A673 (cell line): ENCODE measurements at regions not wholly inside any gene's neighbourhood (a gene's known extent, or its start where the extent isn't known, plus 50 kb on each side); places are given as distances from the start of the nearest gene placed in this dataset.

Experiments
- BruUV-seq: library from RNA; stranded (reverse); fragments of 400-500 nt; replicated peaks from 2 replicates; lab custom pipeline; 2021; lab: Mats Ljungman, UMichigan
- CTCF ChIA-PET: fragments of 300-600 bp; sonication (Branson Sonifier 250); formaldehyde crosslinking; loops from one replicate; lab custom pipeline; 2022; ENCODE audit warnings: antibody characterized with exemption; lab: Charles Lee
- POLR2A ChIA-PET: fragments of 300-600 bp; sonication (Branson Sonifier 250); formaldehyde crosslinking; loops from one replicate; lab custom pipeline; 2022; ENCODE audit warnings: antibody characterized with exemption; ENCODE audit not compliant: low non-redundant PET; lab: Charles Lee
- DNase-seq: peaks from one replicate; pipeline ENCODE4 v3.0.0-alpha.2; 2015; ENCODE audit warnings: low spot score
- H3K27ac ChIP-seq: fragments of 200-600 bp; sonication (generic); 2 replicates; pipeline ENCODE4 v1.5.1; 2016; ENCODE audit warnings: mixed run types, low read depth, mild to moderate bottlenecking, mixed read lengths, antibody characterized with exemption, low read length; ENCODE audit not compliant: poor library complexity, severe bottlenecking
- H3K27me3 ChIP-seq: fragments of 200-600 bp; sonication (generic); replicated peaks from 2 replicates; pipeline ENCODE4 v1.6.1; 2017; ENCODE audit warnings: mixed run types, low read depth, mild to moderate bottlenecking, mixed read lengths, antibody characterized with exemption, low read length; ENCODE audit not compliant: insufficient read depth, poor library complexity
- H3K36me3 ChIP-seq: fragments of 200-600 bp; sonication (generic); 2 replicates; pipeline ENCODE4 v1.6.1; 2016; ENCODE audit warnings: mixed run types, mild to moderate bottlenecking, mixed read lengths, antibody characterized with exemption, low read length; ENCODE audit not compliant: insufficient read depth, poor library complexity, severe bottlenecking
- H3K4me1 ChIP-seq: fragments of 200-600 bp; sonication (generic); 2 replicates; pipeline ENCODE4 v1.6.1; 2017; ENCODE audit warnings: mixed run types, mild to moderate bottlenecking, mixed read lengths, antibody characterized with exemption, low read length; ENCODE audit not compliant: insufficient read depth, poor library complexity, severe bottlenecking
- H3K4me3 ChIP-seq: fragments of 200-600 bp; sonication (generic); 2 replicates; pipeline ENCODE4 v1.5.1; 2016; ENCODE audit warnings: low read depth, mixed run types, mild to moderate bottlenecking, mixed read lengths, low read length; ENCODE audit not compliant: poor library complexity, severe bottlenecking
- H3K9me3 ChIP-seq: fragments of 200-600 bp; sonication (generic); 2 replicates; pipeline ENCODE4 v1.6.1; 2016; ENCODE audit warnings: mixed run types, low read depth, mild to moderate bottlenecking, mixed read lengths, antibody characterized with exemption, low read length; ENCODE audit not compliant: poor library complexity, severe bottlenecking
- CTCF ChIP-seq: fragments of 300-800, 200-600 bp; sonication (generic); conservative IDR thresholded peaks from 2 replicates; pipeline ENCODE4 v1.5.1; 2017; ENCODE audit warnings: low read depth, mild to moderate bottlenecking, antibody characterized with exemption, low read length, moderate library complexity, mixed read lengths
- EZH2 ChIP-seq: fragments of 200-600 bp; sonication (generic); IDR thresholded peaks from 2 replicates; pipeline ENCODE4 v1.6.1; 2017; ENCODE audit warnings: borderline replicate concordance, low read depth, mild to moderate bottlenecking, mixed read lengths, antibody characterized with exemption, low read length; ENCODE audit not compliant: poor library complexity, severe bottlenecking
- intact Hi-C: fragments of 100-400 bp; cut with micrococcal nuclease; formaldehyde crosslinking; loops from one replicate; pipeline ENCODE4 v1.10.0; 2022; ENCODE audit not compliant: unreplicated experiment

DNA sequence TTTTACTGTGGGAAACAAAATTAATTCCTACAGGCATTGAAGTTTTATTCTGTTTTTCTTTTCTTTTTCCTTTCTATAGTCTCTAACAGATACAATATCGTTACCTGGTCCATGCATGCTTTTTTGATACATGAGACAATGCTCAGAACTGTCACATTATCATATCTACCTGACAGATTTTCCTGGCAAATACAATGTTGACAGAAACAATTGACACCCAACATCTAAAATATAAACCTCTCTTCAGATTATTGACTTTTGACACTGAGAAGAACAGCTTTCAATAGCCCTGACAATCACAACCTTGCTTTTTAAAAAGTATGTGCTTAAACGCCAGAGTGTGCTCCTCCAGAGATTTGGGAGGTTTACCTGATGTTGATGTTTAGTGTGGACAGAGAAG is 2334.6 kb upstream of the WWC1 start:
- no TSS peak for BruUV-seq
- no peaks in the 10 kb centered on the region for H3K4me1 ChIP-seq
- ChIA-PET POLR2A (no interaction called here), CTCF (no interaction called here)
- DNase-seq, result no peak
- no peaks in the 10 kb centered on the region for H3K36me3 ChIP-seq
- no peaks in the 10 kb centered on the region for H3K9me3 ChIP-seq
- intact Hi-C loops, result no loop called here
- TF ChIP-seq CTCF (no peak), EZH2 (no peak)
- no peak overlapping the region for H3K27ac ChIP-seq
- H3K4me3 ChIP-seq, result no peak overlapping the region
- H3K27me3 ChIP-seq, result no peaks in the 10 kb centered on the region

- Histone ChIP-seq H3K4me1 (no peaks in the 10 kb centered on the region), H3K9me3 (no peaks in the 10 kb centered on the region), H3K36me3 (no peaks in the 10 kb centered on the region), H3K4me3 (no peak overlapping the region), H3K27ac (no peak overlapping the region), H3K27me3 (peaks cover 3% of the 10 kb centered on the region)
- no peak for DNase-seq
- no TSS peak for BruUV-seq
- TF ChIP-seq CTCF, result no peak
- no peak for TF ChIP-seq EZH2
- CTCF ChIA-PET, result no interaction called here
- intact Hi-C loops, result no loop called here
- POLR2A ChIA-PET, result no interaction called here
These were observed 2309.8 kb upstream of the WWC1 start for GRCh38 chr5:165981671-165982070.

DNA sequence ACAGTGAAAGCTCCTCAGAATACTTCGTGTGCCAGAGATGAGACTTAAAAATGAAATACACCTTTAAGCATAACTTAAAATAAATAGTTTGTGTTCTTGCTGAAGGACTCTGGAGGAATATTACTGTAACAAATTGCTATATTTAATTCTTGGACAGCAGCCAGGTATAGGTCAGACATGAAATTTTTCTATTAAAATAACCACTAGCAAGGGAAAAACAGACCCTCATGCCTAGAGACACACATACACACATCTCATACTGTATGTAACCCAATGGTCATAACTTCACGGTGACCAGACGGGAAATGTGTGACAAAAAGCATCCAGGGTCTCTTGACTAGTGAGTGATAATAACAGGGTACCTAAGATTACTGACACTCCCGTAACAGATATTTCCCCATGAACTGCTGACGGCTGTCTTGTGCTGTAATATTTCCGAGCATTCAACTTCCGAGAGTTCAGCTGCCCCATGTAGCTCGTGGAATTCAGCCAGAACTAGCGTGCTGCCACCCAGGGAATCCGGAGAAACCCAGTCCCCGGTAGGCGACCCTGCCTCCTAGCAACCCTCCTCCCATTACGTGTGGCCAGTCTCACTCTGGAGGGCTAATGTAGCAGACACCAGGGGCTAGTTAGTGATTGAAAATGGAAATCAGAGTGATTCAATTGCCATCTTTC is 2295.1 kb upstream of the WWC1 start:
- ChIA-PET CTCF (interaction anchor here (0.7 kb wide), 1 partner anchor 116 kb away, joined by 4 read pairs; no protein-coding TSS in a partner anchor), POLR2A (no interaction called here)
- DNase-seq, result no peak
- intact Hi-C loops, result no loop called here
- Histone ChIP-seq H3K9me3 (no peaks in the 10 kb centered on the region), H3K36me3 (no peaks in the 10 kb centered on the region), H3K4me3 (no peak overlapping the region), H3K4me1 (no peaks in the 10 kb centered on the region), H3K27me3 (peaks cover 20% of the 10 kb centered on the region), H3K27ac (no peak overlapping the region)
- BruUV-seq, result no TSS peak
- TF ChIP-seq CTCF (no peak), EZH2 (no peak)
